ENCODE measurements at regions not wholly inside any gene's neighbourhood (a gene's known extent, or its start where the extent isn't known, plus 50 kb on each side); places are given as distances from the start of the nearest gene placed in this dataset.

- TF ChIP-seq, protein P1, sequence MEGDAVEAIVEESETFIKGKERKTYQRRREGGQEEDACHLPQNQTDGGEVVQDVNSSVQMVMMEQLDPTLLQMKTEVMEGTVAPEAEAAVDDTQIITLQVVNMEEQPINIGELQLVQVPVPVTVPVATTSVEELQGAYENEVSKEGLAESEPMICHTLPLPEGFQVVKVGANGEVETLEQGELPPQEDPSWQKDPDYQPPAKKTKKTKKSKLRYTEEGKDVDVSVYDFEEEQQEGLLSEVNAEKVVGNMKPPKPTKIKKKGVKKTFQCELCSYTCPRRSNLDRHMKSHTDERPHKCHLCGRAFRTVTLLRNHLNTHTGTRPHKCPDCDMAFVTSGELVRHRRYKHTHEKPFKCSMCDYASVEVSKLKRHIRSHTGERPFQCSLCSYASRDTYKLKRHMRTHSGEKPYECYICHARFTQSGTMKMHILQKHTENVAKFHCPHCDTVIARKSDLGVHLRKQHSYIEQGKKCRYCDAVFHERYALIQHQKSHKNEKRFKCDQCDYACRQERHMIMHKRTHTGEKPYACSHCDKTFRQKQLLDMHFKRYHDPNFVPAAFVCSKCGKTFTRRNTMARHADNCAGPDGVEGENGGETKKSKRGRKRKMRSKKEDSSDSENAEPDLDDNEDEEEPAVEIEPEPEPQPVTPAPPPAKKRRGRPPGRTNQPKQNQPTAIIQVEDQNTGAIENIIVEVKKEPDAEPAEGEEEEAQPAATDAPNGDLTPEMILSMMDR (IDR thresholded peaks at IDR 0.05), result no peak
- no peak for TF ChIP-seq ZNF532 (CRISPR knock-in tag; IDR thresholded peaks at IDR 0.05; ENCODE audit: borderline replicate concordance)
- no peak for TF ChIP-seq NR2C2 (CRISPR knock-in tag; IDR thresholded peaks at IDR 0.05)
Measured at GRCh38 chr1:163701783-163702374, 380.1 kb downstream of the NUF2 start.

Data from WTC11 (cell line).